Peyer's patch (tissue), 4 donors: ENCODE measurements at regions not wholly inside any gene's neighbourhood (a gene's known extent, or its start where the extent isn't known, plus 50 kb on each side); places are given as distances from the start of the nearest gene placed in this dataset.

Experiments
- DNase-seq, 3 donors: peaks; one replicate each; pipeline ENCODE4 v3.0.0-alpha.2; 2017 to 2019
- H3K27ac ChIP-seq, 4 donors: fragments of 200-600 bp; sonication (generic); one replicate each; pipeline ENCODE4 v1.5.1; 2016 to 2019
- H3K27me3 ChIP-seq, 2 donors: fragments of 200-600 bp; sonication (generic); one replicate each; pipeline ENCODE4 v1.5.1; 2019
- H3K36me3 ChIP-seq, 3 donors: fragments of 200-600 bp; sonication (generic); one replicate each; pipeline ENCODE4 v1.5.1; 2016 to 2019
- H3K4me1 ChIP-seq, 4 donors: fragments of 200-600 bp; sonication (generic); one replicate each; pipeline ENCODE4 v1.5.1; 2016 to 2019
- H3K4me3 ChIP-seq, 4 donors: fragments of 200-600 bp; sonication (generic); 1 replicate in 3 of 4; 2 replicates in 1 of 4; pipeline ENCODE4 v1.5.1; 2016 to 2019; ENCODE audit warnings: mild to moderate bottlenecking in 1 of 4
- H3K9me3 ChIP-seq, 4 donors: fragments of 200-600 bp; sonication (generic); one replicate each; pipeline ENCODE4 v1.5.1; 2016 to 2019; ENCODE audit warnings: mild to moderate bottlenecking in 1 of 4
- CTCF ChIP-seq, 6 experiments: fragments of 450-650 bp in 4 of 6; fragments of 200-600 bp in 2 of 6; sonication (generic) in 1 of 6; IDR thresholded peaks; one replicate each; pipeline ENCODE4 v1.5.1; 2017 to 2019; ENCODE audit warnings: antibody characterized with exemption in 6 of 6, mild to moderate bottlenecking in 3 of 6, moderate library complexity in 1 of 6
- POLR2A ChIP-seq, 2 donors: fragments of 450-650 bp; IDR thresholded peaks; one replicate each; pipeline ENCODE4 v1.5.1; 2017; ENCODE audit warnings: antibody characterized with exemption in 2 of 2, mild to moderate bottlenecking in 2 of 2, moderate library complexity in 2 of 2

GRCh38 chr12:47317175-47317915 lies 237.6 kb upstream of the AMIGO2 start:
- Histone ChIP-seq H3K9me3 (no peaks in the 10 kb centered on the region), H3K4me3 (peak overlapping the region in 1 of 4 donors; percentile 0), H3K27ac (peak overlapping the region in 3 of 4 donors; percentile 11 to 60 (median 41)), H3K36me3 (no peaks in the 10 kb centered on the region), H3K4me1 (no peaks in the 10 kb centered on the region), H3K27me3 (no peaks in the 10 kb centered on the region)
- TF ChIP-seq CTCF (IDR thresholded peaks at IDR 0.05), result no peak
- DNase-seq, result peak in 1 of 3 donors; percentile 34

- TF ChIP-seq CTCF (IDR thresholded peaks at IDR 0.05), result no peak
- Histone ChIP-seq H3K27me3 (no peaks in the 10 kb centered on the region), H3K4me1 (no peaks in the 10 kb centered on the region), H3K4me3 (no peak overlapping the region), H3K36me3 (no peaks in the 10 kb centered on the region), H3K9me3 (no peaks in the 10 kb centered on the region), H3K27ac (peak overlapping the region in 1 of 4 donors; percentile 60)
- no peak for DNase-seq
Measured at GRCh38 chr12:47316609-47317049, 236.9 kb upstream of the AMIGO2 start.

- Histone ChIP-seq H3K4me3 (no peak overlapping the region), H3K36me3 (no peaks in the 10 kb centered on the region), H3K9me3 (no peaks in the 10 kb centered on the region), H3K27ac (peak overlapping the region in 1 of 4 donors; percentile 21), H3K4me1 (no peaks in the 10 kb centered on the region), H3K27me3 (no peaks in the 10 kb centered on the region)
- DNase-seq, result no peak
- TF ChIP-seq POLR2A (IDR thresholded peaks at IDR 0.05) (no peak), CTCF (IDR thresholded peaks at IDR 0.05) (no peak)
Measured at GRCh38 chr12:47314996-47315395, 235.2 kb upstream of the AMIGO2 start.

- no peaks in the 10 kb centered on the region for H3K27me3 ChIP-seq
- peak in 2 of 3 donors; percentile 62 to 66 for DNase-seq
- no peaks in the 10 kb centered on the region for H3K36me3 ChIP-seq
- no peak overlapping the region for H3K4me3 ChIP-seq
- TF ChIP-seq POLR2A (IDR thresholded peaks at IDR 0.05) (no peak), CTCF (IDR thresholded peaks at IDR 0.05) (no peak)
- peak overlapping the region in 1 of 4 donors; percentile 32 for H3K27ac ChIP-seq
- no peaks in the 10 kb centered on the region for H3K9me3 ChIP-seq
- no peaks in the 10 kb centered on the region for H3K4me1 ChIP-seq
Measured at GRCh38 chr12:47312808-47313426, 233.2 kb upstream of the AMIGO2 start.

GRCh38 chr12:47312147-47312546 lies 232.4 kb upstream of the AMIGO2 start:
- TF ChIP-seq POLR2A (IDR thresholded peaks at IDR 0.05) (no peak), CTCF (IDR thresholded peaks at IDR 0.05) (no peak)
- no peaks in the 10 kb centered on the region for H3K9me3 ChIP-seq
- H3K4me3 ChIP-seq, result no peak overlapping the region
- no peaks in the 10 kb centered on the region for H3K4me1 ChIP-seq
- peak overlapping the region in 1 of 4 donors; percentile 32 for H3K27ac ChIP-seq
- no peaks in the 10 kb centered on the region for H3K36me3 ChIP-seq
- no peak for DNase-seq
- no peaks in the 10 kb centered on the region for H3K27me3 ChIP-seq
